Astrocyte of the spinal cord (primary cell): ENCODE measurements at regions not wholly inside any gene's neighbourhood (a gene's known extent, or its start where the extent isn't known, plus 50 kb on each side); places are given as distances from the start of the nearest gene placed in this dataset.
A peak's percentile ranks its signal among the peaks of the same experiment; 100 is the strongest.

Experiments
- DNase-seq: peaks from one replicate; pipeline ENCODE4 v3.0.0; 2011; ENCODE audit warnings: low read depth, low spot score
- H3K4me3 ChIP-seq: 2 replicates; pipeline ENCODE4 v1.5.1; 2011; ENCODE audit warnings: low read depth, mild to moderate bottlenecking, low read length, moderate library complexity
- CTCF ChIP-seq: IDR thresholded peaks from 2 replicates; pipeline ENCODE4 v1.5.1; 2012; ENCODE audit warnings: low read depth, mild to moderate bottlenecking, low read length, inconsistent platforms
- in situ Hi-C: cut with HindIII; loops from 2 replicates; pipeline ENCODE4 v1.10.0; 2017; ENCODE audit warnings: low sequenced_read_pairs

- no peak for DNase-seq
- in situ Hi-C loops: no loop called here
- no peak for TF ChIP-seq CTCF
- H3K4me3 ChIP-seq: no peak overlapping the region
These were observed 253.1 kb downstream of the OMA1 start for GRCh38 chr1:58293388-58293787.

GRCh38 chr1:58290685-58291372 is 255.7 kb downstream of the OMA1 start:
- in situ Hi-C loops: no loop called here
- no peak overlapping the region for H3K4me3 ChIP-seq
- peak; percentile 24 for DNase-seq
- TF ChIP-seq CTCF: no peak

GRCh38 chr1:58288624-58289142 is 257.8 kb downstream of the OMA1 start:
- H3K4me3 ChIP-seq: no peak overlapping the region
- in situ Hi-C loops: no loop called here
- no peak for TF ChIP-seq CTCF
- DNase-seq: no peak

GRCh38 chr1:58287894-58288623 is 258.5 kb downstream of the OMA1 start:
- H3K4me3 ChIP-seq: no peak overlapping the region
- TF ChIP-seq CTCF: no peak
- in situ Hi-C loops: no loop called here
- no peak for DNase-seq

GRCh38 chr1:58284225-58284510 is 262.4 kb downstream of the OMA1 start:
- DNase-seq: no peak
- no peak for TF ChIP-seq CTCF
- H3K4me3 ChIP-seq: no peak overlapping the region
- in situ Hi-C loops: no loop called here

GRCh38 chr1:58283388-58284224 is 262.9 kb downstream of the OMA1 start:
- no peak for DNase-seq
- no peak for TF ChIP-seq CTCF
- in situ Hi-C loops: no loop called here
- no peak overlapping the region for H3K4me3 ChIP-seq
